ENCODE measurements at regions not wholly inside any gene's neighbourhood (a gene's known extent, or its start where the extent isn't known, plus 50 kb on each side); places are given as distances from the start of the nearest gene placed in this dataset.
"Not testable (repeated sequence)": the region's sequence is repeated elsewhere in the genome, so short reads cannot be mapped to it uniquely, and the experiment has no call there.

DNA sequence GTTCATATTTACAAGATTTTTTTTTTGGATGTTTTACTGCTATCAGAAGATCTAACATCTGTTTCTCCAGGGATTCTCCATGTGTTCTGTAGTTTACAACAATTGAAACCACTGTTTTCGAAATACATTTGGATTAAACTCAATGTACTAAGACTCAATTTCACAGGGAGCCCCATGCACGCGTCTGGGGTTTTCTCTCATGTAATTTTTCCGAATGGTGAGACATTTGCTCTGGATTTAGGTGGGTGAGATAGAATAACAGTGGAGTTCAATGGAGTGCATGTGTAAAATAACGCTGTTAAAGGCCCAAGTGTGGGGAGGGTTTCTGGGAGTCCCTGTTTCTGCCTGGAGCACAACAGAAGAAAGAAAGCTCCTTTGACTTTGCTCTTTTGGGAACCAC, 330.3 kb downstream of the TSHZ3 start:
- DNase-seq: no peak

DNA sequence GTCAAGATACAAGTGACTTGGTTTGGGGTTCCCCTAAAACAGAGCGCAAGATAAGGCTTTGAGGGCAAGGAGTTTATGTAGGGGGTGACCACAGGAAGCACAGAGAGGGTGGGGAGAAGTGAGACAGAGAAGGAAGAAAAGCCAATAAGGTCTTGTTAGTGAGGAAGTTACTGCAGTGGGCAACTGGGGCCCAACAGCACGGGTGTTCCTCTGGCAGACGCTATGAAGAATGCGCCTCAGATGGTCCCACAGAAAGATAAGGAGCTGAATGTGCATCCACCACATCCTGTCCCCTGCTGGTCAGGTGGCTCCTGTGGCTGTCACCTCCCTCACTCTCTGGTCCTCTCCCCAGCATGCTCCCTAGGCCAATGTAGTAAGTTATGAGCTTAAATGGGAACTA, 333.5 kb downstream of the TSHZ3 start:
- no peak for DNase-seq

DNA sequence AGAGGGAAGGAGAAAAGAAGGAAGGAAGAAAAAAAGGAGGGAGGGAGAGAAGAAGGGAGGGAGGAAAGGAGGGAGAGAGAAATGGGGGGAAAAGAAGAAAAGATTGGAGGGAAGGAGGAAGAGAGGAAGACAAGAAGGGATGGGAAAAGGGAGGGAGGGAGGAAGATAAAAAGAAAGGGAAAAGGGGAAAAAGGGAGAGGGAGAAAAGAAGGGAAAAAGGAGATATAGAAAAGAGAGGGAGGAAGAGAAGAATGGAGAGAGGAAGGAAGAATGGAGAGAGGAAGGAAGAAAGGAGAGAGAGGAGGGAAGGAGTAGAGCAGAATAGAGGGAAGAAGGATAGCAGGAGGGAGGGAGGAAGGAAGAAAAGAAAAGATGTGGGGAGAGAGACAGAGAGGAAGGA, 334.6 kb downstream of the TSHZ3 start:
- no peak for DNase-seq

DNA sequence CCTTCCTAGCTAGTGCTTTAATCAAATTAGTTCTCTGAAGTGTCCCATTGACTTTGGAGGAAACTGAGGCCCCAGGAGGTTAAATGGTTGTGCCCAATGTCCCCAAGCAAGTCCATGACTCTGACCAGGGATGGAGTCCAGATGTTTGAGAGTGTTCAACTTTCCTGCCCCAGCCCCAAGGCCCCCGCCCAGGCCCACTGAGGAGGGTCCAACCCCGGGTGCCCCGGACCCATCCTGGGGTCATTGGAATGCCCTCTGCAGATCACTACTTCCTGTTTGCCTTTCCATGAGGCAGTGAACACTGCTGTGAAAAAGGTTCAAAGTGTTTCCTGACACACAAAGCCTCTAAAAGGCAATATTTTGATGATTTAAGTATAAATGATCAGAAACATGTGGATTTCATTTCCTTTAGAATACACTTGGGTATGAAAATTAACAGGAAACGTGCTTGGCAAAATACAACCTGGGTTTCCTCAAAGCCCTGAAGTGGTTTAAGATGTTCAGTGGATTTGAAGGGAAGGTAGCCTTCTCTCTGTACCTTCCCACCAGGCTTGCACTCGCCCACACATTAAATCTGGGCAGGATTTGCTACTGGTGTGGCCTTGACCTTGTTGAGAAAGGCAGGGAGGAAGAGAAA, 335.7 kb downstream of the TSHZ3 start:
- no peak for DNase-seq

DNA sequence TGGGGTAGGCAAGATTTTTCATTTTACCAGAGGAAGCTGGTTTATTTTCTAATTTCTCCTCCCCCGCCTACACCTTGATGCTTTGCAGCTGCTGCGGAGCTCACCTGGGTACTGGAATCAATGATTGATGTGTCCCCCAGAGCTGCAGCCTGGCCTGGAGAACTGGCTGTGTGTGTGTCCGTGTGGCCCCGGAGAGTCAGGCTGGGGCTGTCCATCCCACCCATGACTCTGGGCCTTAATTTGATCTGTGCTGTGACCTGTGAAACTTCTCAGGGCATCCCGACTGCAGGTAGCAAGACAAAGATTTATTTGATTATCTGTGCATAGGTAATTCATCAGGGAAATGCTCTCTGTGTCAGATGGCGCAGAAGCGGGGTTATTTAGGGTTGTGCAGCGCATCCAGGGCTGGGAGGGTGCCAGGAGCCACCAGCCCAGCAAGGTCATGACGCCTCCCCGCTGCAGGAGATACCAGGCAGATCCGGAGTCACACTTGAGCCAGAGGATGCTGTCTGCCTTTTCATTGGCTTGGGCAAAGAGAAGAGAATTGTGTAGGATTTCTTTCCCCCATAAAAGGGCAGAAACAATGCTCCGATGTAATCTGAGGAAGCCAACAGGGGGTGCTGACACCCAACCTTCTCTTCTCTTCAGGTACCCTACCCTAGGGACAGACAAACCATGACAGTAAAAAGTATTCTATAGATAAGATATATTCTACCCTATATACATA, 346.6 kb downstream of the TSHZ3 start:
- no peak for DNase-seq

DNA sequence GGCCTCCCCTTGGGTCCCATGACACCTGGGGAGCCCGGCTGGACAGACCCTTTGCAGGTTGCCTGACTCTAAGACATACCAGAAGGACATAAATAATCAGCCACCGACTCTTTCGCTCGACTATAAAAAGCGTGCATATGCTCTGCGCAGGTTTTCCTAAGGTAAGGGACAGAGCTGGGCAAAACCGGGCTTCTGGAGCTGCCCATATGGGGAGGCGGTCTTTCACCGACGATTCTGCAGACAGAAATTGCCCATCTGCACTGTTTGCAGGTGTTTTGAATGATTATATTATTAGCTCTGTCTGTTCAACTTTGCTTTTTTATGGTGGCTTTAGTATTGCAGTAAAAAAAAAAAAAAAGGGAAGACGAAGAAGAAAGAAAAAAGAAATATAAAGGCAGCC, 347.2 kb downstream of the TSHZ3 start:
- DNase-seq: no peak

DNA sequence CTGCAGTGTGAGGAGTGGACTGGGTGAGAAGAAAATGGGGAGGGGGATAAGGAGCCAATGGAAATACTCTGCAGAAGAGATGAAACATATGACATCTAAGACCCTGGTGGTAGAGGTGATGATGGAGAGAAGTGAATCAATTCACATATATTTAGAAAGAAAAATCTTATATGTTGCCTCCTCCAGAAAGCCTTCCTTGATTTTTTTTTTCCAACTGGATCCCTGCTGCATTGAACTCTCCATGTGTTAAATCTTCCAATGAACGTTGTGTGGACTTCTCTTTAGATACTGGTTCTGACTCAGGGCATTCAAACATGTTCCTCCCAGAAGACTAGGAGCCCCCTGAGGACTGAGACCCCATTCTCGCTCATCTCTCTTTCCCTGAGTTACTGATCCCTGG, 348.3 kb downstream of the TSHZ3 start:
- no peak for DNase-seq

DNA sequence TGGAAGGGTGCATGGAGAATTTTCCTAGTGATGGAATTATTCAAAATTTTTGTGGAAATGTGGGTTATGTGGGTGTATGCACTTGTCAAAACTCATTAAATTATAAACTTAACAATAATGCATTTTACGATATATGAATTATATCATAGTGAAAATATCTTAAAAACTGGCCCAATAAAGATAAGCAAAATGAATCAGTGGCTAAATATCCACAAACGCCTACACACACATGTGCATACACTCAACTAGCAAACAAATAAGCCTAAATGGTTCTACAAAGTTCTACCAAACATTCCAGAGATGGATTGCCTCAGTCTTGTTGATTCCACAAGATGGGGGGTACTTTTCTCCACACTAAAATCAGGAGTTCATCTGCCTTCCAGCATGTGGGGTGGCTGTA, 349.5 kb downstream of the TSHZ3 start:
- no peak for DNase-seq

DNA sequence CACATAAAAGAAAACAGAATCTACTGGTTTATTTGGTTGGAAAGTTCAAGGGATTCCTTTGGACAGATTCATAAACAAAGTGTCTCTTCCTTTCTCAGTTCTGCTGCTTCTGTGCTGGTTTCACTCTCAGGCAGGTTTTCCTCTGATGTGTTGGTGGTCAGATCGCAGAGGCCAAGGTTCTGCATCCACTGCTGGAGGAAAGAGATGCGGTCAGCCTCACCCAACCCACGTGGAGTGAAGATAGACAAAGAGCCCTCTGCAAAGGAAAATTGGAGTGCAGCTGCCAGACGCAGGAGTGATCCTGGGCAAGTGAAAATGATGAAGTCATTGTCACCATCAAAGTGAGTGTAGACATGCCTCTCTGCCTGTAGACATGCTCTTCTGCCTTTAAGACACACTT, 352.0 kb downstream of the TSHZ3 start:
- no peak for DNase-seq

DNA sequence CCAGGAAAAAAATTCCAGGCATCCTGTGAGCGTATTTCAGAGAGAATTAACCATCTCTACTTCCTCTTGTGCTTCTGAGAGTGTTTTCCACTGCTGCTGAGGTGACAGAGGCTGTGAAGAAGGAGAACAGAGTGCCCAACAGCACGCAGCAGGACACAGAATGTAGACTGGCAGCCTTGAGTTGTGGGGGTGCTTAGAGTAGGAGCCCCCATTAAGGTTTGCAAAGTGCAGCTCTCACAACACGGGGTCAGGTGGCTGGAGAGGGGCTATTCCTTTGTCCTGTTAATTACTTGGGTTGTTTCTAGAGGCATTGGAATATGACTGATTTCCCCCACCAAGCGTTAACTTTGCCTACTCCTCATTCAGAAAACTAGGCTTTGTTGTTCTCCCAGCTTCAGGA, 370.6 kb downstream of the TSHZ3 start:
- no peak for DNase-seq

DNA sequence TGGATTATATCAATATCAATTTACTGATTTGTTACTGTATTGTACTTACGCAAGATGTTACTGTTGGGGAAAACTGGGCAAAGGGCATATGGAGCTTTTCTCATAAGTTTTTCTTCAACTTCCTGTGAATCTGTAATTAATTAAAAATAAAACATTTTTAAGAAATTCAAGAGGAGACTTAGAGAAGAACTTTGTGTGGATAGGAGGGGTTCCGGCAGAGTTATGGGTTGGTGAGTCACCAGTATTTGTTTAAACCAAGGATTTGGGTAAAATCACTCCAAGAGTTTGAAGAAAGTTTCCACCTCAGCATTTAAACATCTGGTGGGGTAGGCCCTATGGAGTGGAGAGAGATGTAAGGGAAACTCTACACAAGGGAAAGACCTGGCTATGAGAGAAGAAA, 379.6 kb downstream of the TSHZ3 start:
- no peak for DNase-seq

DNA sequence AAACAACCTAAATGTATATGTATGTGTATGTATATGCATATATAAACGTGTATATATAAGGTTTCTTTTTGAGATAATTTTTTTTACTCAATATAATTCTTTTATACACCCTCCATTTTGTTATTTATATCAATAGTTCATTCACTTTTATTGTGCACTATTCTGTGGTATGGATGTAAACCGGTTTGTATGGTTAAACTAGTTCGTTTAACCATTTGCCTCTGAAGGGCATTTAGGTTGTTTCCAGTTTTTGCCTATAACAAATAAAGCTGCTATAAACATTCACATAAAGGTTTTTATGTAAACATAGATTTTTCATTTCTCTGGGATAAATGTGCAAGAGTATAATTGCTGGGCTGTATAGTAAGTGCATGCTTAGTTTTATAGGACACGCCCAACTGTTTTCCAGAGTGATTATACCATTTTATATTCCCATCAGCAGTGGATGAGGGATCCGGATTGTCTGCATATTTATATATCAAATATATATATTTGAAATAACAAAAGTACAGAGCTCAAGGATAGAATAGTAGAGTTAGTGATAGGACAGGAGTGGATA, 380.3 kb downstream of the TSHZ3 start:
- no peak for DNase-seq

DNA sequence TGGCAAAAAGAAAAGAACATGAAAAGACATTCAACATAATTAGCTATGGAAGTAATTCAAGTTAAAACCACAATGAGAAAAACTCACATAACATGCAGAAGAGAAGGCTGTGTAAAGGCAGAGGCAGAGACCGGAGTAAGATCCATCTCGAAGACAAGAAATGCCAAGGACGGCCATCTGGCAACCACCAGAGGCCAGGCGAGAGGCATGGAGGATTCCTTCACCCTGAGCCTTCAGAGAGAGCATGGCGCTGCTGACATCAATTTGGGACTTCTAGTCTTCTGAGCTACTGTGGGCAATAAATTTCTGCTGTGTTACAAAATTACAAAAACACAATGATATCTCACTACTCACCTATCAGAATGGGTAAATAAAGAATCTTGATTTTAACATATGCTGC, 381.0 kb downstream of the TSHZ3 start:
- DNase-seq: no peak

DNA sequence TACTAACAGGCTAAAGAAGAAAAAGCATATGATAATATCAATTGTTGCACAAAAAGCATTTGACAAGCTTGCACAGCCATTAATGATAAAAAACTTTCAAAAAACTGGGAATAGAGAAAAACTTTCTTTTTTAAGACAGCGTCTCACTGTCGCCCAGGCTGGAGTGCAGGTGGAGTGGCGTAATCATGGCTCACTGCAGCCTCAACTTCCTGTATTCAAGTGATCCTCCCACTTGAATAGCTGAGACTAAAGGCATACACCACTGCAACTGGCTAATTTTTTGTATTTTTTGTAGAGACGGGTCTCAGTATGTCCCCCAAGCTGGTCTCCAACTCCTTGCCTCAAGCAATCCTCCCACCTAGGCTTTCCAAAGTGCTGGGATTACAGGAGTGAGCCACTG, 382.8 kb downstream of the TSHZ3 start:
- DNase-seq: no peak

DNA sequence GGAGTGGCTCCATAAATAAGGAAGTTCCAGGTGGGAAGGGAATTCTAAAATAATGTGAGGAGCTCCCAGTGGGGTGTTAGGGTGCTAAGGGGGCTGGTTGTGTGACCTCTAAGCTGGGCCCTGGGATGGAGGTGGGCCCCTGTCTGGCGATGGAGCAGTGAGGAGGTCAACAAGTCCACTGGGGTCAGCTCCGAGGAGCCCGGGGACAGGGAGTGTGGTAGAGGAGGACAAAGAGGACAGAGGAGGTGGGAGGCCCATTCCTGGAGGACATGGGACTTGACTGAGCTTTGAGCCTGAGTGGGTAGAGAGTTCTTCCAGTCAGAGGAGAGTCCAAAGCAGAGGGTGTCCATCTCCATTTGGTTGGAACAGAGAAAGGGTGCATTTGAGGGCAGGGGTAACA, 390.2 kb downstream of the TSHZ3 start:
- DNase-seq: no peak

DNA sequence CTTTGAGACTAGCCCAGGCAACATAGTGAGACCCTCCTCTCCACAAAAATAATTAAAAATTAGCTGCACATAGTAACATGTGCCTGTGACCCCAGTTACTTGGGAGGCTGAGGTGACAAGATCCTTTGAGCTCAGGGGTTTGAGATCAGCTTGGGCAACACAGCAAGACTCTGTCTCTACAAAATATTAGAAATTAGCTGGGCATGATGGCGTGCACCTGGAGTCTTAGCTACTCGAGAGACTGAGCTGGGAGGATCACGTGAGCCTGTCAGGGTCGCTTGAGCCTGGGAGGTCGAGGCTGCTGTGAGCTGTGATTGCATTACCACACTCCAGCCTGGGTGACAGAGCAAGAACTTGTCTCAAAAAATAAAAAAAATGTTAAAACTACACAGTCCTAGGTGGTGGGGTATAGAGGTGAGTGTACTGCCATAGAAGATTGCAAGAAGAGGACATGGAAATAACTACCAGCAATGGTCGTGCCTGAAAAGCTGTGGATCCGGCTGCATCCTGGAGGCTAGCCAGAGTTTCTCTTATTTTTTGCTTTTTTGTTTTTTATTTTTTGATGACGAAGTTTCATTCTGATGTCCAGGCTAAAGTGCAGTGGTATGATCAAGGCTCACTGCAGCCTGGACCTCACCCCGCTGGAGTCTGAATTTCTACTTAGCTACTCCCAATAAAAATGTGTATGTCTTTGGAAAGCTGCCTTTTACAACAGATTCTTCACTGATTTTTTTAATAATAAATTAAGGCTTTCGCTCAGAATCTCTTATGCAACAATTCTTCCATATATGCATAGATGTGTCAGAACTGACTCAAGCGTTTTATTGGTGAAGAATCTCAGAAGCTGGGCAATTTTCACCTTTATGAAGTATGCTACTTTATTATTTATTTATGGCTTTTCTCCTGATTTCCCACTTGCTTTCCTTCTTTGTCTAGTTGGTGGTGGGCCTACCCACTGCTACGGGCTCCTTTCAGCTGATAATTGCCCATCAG, 393.8 kb downstream of the TSHZ3 start:
- no peak for DNase-seq

DNA sequence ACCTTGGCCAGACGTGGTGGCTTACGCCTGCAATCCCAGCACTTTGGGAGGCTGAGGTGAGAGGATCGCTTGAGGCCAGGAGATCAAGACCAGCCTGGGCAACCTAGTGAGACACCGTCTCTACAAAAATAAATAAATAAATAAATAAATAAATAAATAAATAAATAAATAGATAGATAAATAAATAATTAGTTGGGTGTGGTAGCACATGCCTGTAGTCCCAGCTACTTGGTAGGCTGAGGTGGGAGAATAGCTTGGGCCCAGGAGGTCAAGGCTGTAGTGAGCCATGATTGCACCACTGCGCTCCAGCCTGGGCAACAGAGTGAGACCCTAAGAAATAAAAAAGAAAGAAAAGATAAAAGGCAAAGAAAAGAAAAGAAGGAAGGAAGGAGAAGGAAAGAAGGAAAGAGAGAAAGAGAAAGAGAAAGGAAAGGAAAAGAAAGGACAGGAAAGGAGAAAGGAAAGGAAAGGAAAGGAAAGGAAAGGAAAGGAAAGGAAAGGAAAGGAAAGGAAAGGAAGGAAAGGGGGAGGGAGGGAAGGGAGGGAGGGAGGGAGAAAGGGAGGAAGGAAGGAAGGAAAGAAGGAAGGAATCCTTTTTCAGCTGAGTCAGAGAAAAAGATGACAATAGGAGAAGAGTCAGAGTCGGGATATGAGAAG, 404.8 kb downstream of the TSHZ3 start:
- not testable (repeated sequence) for DNase-seq

DNA sequence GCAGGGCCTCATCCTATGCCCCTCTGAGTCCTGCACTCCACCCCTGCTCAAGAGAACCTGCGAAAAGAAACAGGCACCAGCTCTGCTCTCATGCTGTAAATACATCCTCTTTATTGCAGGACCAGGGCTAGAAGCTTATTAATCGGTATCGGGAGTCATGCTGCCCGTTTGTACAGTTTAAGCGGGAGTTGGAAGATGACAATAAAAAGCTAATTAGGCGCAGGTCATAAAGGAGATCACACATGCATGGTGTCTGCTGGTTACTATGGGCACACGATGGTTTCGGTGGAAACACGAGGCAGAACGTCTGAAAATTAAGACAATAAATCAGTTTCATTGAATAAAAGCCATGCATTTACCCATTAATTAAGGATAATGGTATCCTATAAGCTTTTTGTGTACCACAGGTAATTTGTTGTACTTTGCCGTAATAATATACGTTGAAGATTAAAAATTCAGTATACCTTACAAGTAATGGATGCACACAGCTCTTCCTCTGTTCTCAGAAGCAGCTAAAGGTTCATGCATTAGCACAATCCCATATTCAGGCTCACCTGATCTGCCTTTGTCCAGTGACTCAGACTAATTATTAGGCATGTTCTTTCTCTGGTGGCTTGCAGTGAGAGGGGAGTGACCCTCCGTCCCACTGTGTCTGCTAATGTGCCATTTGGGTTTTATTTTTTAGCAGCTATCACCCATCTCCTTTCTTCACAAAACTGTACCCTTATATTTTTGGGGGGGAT, 406.0 kb downstream of the TSHZ3 start:
- DNase-seq: no peak

DNA sequence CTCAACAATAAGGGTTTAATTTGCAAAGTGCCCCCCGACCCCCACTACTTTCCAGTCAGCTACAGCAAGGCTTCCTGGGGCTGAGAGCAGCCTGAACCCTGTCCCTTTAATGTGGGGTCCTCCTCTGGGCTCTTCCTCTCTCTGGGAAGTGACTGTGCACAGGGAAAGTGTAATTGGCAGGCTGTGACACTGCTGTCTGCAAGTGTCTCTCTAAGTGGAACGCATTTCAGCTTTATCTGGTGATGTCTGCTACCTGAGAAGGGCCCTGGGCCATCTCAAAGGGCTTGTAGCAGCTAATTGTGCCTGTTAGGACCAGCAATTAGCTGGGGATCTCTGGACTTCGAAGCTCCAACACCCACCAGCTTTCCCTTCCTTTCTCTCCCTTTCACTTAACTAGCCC, 406.6 kb downstream of the TSHZ3 start:
- no peak for DNase-seq

DNA sequence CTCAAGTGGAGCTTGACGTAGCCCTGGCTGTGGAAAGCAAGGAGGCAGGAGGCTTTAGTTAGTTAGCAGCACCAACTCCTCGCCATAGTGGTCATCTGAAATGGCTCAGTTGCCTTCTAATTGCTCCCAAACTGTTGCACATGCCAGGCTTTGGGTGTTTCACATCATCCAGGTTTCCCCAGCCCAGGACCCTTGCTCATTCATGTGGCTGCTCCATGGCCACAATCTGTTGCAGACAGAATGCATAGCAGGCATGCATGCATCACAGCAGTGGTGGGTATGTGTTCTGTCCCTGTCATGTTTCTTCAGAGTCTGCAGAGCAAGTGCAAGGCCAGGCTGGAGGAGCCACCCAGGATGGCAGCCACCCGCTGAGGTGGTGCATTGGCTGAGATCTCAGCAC, 407.6 kb downstream of the TSHZ3 start:
- DNase-seq: no peak

DNA sequence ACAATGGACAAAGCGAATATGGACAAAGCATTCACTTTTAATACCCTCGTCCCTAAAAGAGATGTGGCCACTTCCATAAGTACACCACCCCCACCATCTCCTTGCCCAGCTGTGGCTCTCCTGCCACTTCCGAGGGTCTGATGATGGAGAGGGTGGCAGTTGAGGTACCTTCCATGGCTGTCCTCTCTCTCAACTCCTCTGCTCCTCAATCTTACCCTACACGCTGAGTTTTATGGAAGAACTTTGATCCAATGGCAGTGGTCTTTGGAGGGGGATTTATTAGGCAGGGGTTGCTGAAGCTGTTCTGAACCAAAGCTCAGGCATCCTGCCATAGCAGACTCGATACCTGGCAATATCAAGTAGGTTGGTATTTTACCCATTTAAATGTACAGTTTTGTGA, 413.0 kb downstream of the TSHZ3 start:
- DNase-seq: no peak

DNA sequence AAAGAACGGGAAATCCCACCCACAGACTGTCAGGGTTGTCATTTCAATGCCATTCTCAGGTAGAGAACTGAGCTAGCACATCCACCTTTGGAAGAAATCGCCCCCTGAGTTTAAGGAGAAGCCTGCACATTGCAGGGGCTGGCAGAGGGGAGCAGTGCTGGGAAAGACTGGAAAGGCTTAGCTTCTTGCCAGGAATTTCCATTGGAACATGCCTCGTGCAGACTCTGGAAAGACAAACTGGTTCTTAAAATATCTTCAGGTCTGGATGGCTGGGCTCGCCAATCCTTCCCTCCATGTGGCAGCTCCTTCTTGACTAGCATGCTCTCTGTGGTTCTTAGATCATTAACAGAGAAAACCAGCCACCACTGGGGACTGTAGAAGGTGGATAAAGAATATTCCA, 414.1 kb downstream of the TSHZ3 start:
- DNase-seq: no peak

Data from NCI-H2029 treated with DMSO at 0.1 percent for 48 hours (cell line).